HuH-7 (cell line): ENCODE measurements at regions not wholly inside any gene's neighbourhood (a gene's known extent, or its start where the extent isn't known, plus 50 kb on each side); places are given as distances from the start of the nearest gene placed in this dataset.

Source experiments
- DNase-seq: peaks from one replicate; pipeline ENCODE4 v3.0.0; 2011; ENCODE audit warnings: low spot score

GRCh38 chr14:81837304-81837703 lies 303.7 kb upstream of the SEL1L start:
- no peak for DNase-seq

DNA sequence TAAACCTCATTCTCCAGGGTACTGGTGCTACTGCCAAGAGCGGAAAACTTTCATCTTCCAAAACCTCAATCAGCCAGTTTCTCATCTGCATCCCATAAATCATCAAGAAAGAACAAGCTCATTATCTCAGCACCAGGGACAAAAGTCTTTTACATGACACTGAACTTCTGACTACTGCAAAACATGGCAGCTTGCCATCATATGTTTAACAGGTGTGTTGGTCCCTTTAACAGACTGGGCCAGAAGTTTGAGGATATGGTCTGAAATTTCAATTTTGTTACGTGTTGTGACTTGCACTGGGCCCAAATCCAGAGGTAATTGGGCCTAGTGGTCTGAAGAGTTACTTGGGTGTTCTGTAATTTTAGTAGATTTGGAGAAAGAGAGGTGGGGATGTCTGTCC lies 305.4 kb upstream of the SEL1L start:
- DNase-seq: no peak

DNA sequence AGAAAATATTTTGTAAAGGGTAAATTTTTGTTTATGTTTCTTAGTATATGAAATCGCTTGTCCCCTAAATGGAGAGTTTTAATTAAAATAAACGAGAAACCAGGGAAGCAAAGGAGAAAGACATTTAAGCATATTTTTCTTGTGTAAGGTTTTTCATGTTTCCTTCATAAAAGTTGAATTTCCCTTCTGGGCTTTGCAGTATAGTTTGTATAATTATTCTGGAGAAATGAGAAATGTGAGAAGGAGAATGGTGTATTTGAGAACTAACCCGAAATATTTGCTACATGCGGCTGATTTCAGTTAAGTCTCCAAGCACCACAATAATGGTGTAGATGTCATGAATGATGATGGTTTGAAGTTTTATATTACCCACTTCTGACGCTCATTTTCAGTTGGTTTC lies 307.7 kb upstream of the SEL1L start:
- no peak for DNase-seq

- DNase-seq: no peak
Observed at GRCh38 chr14:81849714-81850113, 316.1 kb upstream of the SEL1L start.

DNA sequence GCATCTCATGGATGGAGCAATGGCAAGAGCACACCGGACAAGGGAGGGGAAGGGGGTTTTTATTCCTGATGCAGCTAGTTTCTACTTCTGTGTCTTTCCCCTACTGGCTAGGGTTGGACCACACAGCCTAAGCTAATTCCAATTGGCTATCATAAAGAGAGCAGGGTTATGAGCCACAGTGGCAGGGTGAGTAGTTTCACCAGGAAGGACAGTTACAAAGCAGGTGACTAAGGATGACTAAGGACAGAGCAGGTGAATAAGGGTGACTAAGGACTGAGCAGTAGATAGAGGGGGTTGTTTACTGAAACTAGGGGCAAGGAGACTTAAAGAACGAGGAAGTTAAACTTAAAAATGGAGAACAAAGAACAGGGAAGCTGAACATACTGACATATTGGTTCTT lies 321.4 kb upstream of the SEL1L start:
- DNase-seq: no peak

DNA sequence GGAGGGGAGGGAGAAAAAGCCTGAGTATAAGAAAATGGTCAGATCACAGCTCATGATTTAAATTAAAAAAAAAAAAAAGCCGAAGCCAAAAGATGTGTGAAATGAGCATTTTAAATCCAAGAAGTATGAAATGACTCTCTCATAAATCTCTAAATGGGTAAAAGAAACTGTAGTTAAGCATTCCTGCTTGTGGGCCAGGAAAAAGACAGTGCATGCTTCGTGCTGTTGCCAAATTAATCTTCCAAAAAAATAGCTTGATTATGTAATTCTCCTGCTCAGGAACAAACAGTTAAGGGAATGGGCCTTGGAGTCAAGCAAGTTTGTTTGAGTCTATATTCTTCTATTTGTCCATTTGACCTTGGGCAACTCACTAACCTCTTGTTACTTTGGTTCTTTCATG lies 325.4 kb upstream of the SEL1L start:
- no peak for DNase-seq

GRCh38 chr14:81868172-81868571 lies 334.5 kb upstream of the SEL1L start:
- DNase-seq: peak; percentile 3

GRCh38 chr14:81871706-81872105 lies 338.1 kb upstream of the SEL1L start:
- DNase-seq: no peak

DNA sequence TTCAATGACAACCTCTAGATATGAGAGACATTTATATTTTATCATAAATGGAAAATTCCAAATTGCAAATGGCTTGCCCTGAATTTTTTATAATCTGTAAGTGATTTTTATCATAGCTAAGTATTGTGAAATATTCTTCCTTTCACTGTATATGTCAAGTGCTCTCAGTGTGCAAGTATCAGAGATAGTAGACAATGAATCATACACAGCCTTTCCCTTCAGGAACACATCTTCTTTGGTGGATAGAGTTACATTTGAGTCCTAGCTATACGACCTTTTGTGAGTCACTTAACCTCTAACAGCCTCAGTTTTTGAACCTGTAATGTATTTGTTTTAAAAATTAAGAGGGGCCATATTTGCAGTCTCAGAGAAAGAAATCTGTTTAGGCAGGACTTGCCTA lies 350.7 kb upstream of the SEL1L start:
- DNase-seq: no peak

DNA sequence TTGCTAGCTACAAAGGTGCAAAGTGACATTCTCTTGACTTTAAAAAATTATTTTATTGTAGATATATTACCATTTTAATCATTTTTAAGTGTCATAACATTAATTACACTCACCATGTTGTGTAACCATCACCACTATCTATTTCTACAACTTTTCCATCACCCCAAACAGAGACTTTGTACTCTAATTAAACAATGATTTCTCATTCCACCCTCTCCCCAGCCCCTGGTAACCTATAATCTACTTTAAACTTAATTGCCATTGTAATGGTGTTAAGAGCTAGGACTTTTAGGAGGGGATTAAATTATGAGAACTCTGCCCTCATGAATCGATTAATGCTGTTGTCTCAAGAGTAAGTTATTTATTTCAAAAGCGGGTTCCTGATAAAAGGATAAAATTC lies 352.9 kb upstream of the SEL1L start:
- DNase-seq: no peak

DNA sequence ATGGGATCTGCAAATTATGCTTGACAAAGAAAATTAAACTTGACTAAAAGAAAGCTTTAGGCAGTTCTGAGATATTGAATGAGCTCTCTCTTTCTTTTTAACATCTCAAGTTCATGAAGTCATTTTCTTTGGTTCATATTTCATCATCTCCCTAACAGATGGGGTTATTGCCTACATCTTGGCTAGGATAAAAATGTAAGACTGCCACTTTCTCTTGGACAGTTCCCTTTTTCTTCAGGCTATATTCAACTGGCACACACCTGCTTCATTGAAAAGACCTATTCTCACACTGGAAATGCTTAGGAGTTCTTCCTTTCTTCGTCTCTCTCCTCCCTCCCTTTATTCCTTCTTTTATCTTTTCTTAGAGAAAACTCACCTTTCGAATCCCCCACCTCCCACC lies 355.9 kb upstream of the SEL1L start:
- no peak for DNase-seq

GRCh38 chr14:81890020-81890419 lies 356.4 kb upstream of the SEL1L start:
- no peak for DNase-seq

DNA sequence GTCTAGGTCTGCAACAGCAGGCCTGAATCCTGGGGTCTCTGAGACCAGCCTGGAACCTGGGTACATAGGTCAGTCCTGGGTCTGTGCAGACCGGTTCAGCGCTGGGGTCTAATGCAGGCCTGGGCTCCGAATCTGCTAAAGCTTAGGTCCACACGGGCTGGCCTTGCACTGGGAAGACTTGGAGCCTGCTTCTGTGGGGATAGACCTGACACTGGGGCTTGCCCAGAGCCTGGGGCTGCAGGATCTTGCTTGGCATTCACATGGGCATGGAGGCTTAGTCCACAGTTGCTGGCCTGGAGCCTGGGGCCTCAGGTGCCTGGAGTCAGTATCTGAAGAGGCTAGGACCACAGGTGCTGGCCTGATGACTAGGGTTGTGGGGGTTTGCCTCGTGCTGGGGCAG lies 369.8 kb upstream of the SEL1L start:
- no peak for DNase-seq

DNA sequence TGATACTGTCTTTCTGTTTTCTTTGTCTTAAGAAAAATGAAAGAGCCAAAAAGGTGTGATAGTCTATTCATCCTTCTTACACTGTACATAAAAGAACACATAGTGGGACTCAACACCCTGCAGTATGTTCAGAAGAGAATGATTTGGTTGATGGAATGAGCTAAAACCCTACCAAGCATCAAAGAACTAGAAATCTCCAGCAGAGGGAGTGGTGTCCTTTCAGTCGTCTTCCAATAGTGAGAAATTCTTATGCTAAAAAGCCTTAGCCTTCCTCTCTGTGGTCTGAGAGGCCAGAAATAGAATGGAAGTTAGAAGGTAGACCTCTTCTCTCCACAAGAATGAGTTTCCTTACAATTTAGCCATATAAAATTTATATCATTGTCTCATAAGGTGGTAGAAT lies 393.4 kb upstream of the SEL1L start:
- DNase-seq: peak; percentile 16

DNA sequence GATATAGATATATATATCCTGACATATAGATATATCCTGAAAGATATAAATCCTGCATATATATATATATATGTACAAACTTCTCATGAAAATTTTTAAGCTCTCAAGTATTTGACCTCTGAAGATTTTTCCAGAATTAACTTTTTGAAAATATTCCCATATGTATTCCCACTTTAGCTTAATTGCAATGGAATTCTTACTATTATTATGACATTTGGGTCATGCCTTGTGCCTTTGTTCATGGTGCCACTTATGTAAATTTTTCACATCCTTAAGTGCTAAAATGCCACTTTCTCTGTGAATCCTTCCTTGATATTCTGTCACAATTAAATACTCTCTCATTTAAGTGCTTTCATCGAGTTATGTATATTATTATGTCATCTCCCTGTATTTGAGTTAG lies 398.2 kb upstream of the SEL1L start:
- DNase-seq: no peak

- no peak for DNase-seq
Observed at GRCh38 chr14:81936348-81936747, 402.7 kb upstream of the SEL1L start.

GRCh38 chr14:81936902-81937301 lies 403.2 kb upstream of the SEL1L start:
- DNase-seq: no peak

DNA sequence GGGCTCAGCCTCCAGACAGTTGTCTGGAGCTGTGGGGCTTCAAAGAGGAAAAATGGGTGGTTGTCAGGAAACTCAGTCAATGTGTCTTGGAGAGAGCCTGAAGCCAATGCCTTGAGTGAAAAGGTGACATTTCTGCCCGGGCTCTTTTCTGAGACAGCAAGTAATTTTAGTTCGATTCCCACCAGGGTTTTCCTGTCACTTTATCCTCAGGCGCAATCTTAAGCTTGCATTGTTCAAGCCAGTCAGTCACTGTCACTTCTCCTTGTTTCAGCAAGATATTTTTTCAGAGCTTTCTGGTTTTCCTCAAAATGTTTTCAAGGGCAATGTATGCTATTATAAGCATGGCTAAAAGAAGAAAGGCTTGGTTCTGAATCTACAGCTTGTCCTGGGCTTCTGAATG lies 404.7 kb upstream of the SEL1L start:
- DNase-seq: no peak

GRCh38 chr14:81940651-81941050 lies 407.0 kb upstream of the SEL1L start:
- no peak for DNase-seq

- DNase-seq: no peak
Observed at GRCh38 chr14:81942071-81942470, 408.4 kb upstream of the SEL1L start.

- DNase-seq: no peak
Observed at GRCh38 chr14:81946375-81946774, 412.7 kb upstream of the SEL1L start.

- no peak for DNase-seq
Observed at GRCh38 chr14:81946834-81947798, 413.5 kb upstream of the SEL1L start.

DNA sequence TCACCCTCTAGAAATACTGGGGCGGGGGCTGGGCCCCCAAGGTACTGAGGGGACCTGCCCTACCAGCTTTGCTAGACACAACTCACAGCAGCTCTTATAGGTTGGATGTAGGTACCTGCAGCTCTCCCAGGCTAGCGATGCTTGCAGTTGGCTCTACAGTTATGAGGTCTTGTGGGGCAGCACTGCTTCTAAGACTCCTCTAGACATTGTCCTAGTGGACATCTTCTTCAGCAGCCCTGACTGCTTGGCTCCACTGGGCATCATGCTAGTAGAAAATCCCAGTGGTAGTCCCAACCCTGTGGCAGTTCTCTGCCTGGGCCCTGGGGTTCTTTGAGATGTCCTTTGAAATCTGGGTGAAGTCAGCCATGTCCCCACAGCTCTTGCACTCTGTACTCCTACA lies 419.3 kb upstream of the SEL1L start:
- no peak for DNase-seq

GRCh38 chr14:81953419-81953818 lies 419.8 kb upstream of the SEL1L start:
- no peak for DNase-seq
